GM10248 (cell line): ENCODE measurements at regions not wholly inside any gene's neighbourhood (a gene's known extent, or its start where the extent isn't known, plus 50 kb on each side); places are given as distances from the start of the nearest gene placed in this dataset.

Experiments
- CTCF ChIA-PET: fragments of 300-600 bp; sonication (Branson Sonifier 250); formaldehyde crosslinking; extraction: SDS; loops from one replicate; lab custom pipeline; 2021; ENCODE audit warnings: antibody characterized with exemption; lab: Yijun Ruan, JAX
- POLR2A ChIA-PET: fragments of 350-650 bp; sonication (Branson Sonifier 250); formaldehyde crosslinking; extraction: SDS; loops from one replicate; lab custom pipeline; 2020; ENCODE audit warnings: antibody characterized with exemption; lab: Yijun Ruan, JAX
- DNase-seq: peaks from one replicate; pipeline ENCODE4 v3.0.0; 2012; ENCODE audit errors: extremely low spot score
- CTCF ChIP-seq: IDR thresholded peaks from 2 replicates; pipeline ENCODE4 v1.5.1; 2012; ENCODE audit warnings: mild to moderate bottlenecking, low read depth; ENCODE audit errors: extremely low read depth, missing control alignments, control extremely low read depth

GRCh38 chr1:222306011-222306410 lies 241.9 kb downstream of the HHIPL2 start:
- no peak for DNase-seq
- no peak for TF ChIP-seq CTCF
- ChIA-PET POLR2A (no interaction called here), CTCF (interaction anchor here (2.2 kb wide), 1 partner anchor 11 kb away, joined by 6 read pairs; no protein-coding TSS in a partner anchor)

- TF ChIP-seq CTCF = no peak
- DNase-seq = no peak
- CTCF ChIA-PET = no interaction called here
- POLR2A ChIA-PET = no interaction called here
Measured at GRCh38 chr1:222301652-222302051, 246.3 kb downstream of the HHIPL2 start.

- POLR2A ChIA-PET = no interaction called here
- no peak for TF ChIP-seq CTCF
- CTCF ChIA-PET = no interaction called here
- no peak for DNase-seq
Measured at GRCh38 chr1:222299524-222299923, 248.4 kb downstream of the HHIPL2 start.

GRCh38 chr1:222290866-222291265 lies 257.0 kb downstream of the HHIPL2 start:
- CTCF ChIA-PET = no interaction called here
- no peak for TF ChIP-seq CTCF
- POLR2A ChIA-PET = no interaction called here
- DNase-seq = no peak

- no peak for DNase-seq
- ChIA-PET POLR2A (no interaction called here), CTCF (no interaction called here)
- TF ChIP-seq CTCF = no peak
Measured at GRCh38 chr1:222288053-222288452, 259.9 kb downstream of the HHIPL2 start.

- CTCF ChIA-PET = interaction anchor here (1.1 kb wide), 1 partner anchor 9 kb away, joined by 3 read pairs; no protein-coding TSS in a partner anchor
- POLR2A ChIA-PET = no interaction called here
- no peak for TF ChIP-seq CTCF
- DNase-seq = no peak
Measured at GRCh38 chr1:222286011-222286410, 261.9 kb downstream of the HHIPL2 start.
